DOHH2 (cell line): ENCODE measurements at regions not wholly inside any gene's neighbourhood (a gene's known extent, or its start where the extent isn't known, plus 50 kb on each side); places are given as distances from the start of the nearest gene placed in this dataset.

ENCODE experiments used
- CTCF ChIP-seq: fragments of 200-600 bp; sonication (generic); IDR thresholded peaks from one replicate; pipeline ENCODE4 v1.5.1; 2014; ENCODE audit warnings: antibody characterized with exemption, mild to moderate bottlenecking, low read depth, low read length; ENCODE audit not compliant: poor library complexity, severe bottlenecking
- EZH2phosphoT487 ChIP-seq: fragments of 200-600 bp; sonication (generic); IDR thresholded peaks from 2 replicates; pipeline ENCODE4 v1.6.1; 2017; ENCODE audit warnings: borderline replicate concordance, mild to moderate bottlenecking, antibody characterized with exemption, low read length, moderate library complexity, mixed read lengths

GRCh38 chr11:119484741-119485605 is 62.0 kb upstream of the THY1 start:
- peak; percentile 45 for TF ChIP-seq CTCF
- TF ChIP-seq EZH2phosphoT487 = no peak
